ENCODE measurements at regions not wholly inside any gene's neighbourhood (a gene's known extent, or its start where the extent isn't known, plus 50 kb on each side); places are given as distances from the start of the nearest gene placed in this dataset.

DNA sequence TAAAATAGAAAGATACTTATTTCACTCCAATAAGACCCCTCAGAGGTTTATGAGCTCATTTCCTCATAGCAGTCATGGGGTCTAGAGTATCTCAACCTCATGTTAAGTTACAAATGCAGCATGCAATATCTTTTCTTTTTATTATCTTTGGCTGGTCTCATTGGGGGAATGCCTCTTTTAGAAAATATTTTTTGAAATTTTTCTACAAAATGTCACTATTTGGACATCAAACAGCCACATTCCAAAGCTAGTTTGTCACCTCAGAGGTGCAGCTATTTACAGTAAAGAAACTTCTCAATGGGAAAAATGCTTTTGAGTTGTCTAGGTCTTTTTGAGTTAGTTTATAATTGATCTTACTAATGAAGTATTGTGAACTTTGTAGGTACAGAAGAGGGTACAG, 370.7 kb upstream of the LRATD1 start:
- TF ChIP-seq, protein P1, sequence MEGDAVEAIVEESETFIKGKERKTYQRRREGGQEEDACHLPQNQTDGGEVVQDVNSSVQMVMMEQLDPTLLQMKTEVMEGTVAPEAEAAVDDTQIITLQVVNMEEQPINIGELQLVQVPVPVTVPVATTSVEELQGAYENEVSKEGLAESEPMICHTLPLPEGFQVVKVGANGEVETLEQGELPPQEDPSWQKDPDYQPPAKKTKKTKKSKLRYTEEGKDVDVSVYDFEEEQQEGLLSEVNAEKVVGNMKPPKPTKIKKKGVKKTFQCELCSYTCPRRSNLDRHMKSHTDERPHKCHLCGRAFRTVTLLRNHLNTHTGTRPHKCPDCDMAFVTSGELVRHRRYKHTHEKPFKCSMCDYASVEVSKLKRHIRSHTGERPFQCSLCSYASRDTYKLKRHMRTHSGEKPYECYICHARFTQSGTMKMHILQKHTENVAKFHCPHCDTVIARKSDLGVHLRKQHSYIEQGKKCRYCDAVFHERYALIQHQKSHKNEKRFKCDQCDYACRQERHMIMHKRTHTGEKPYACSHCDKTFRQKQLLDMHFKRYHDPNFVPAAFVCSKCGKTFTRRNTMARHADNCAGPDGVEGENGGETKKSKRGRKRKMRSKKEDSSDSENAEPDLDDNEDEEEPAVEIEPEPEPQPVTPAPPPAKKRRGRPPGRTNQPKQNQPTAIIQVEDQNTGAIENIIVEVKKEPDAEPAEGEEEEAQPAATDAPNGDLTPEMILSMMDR (optimal IDR thresholded peaks at IDR 0.05 in 1 of 3, IDR thresholded peaks at IDR 0.05 in 1 of 3, conservative IDR thresholded peaks at IDR 0.05 in 1 of 3; ENCODE audit: extremely low read depth in 1 of 3, insufficient read depth in 2 of 3, low read length in 3 of 3) = no peak
- TF ChIP-seq EZH2 (IDR thresholded peaks at IDR 0.05; ENCODE audit: low read length) = no peak
